A549 (cell line): ENCODE measurements at regions not wholly inside any gene's neighbourhood (a gene's known extent, or its start where the extent isn't known, plus 50 kb on each side); places are given as distances from the start of the nearest gene placed in this dataset.

Source experiments
- RAD21 ChIP-seq, 2 experiments: fragments of >200 bp in 1 of 2; sonication (Bioruptor Twin) in 1 of 2; formaldehyde crosslinking in 1 of 2; IDR thresholded peaks in 1 of 2; conservative IDR thresholded peaks in 1 of 2; 2 replicates in 1 of 2; 3 replicates in 1 of 2; pipeline ENCODE4 v1.6.1; 2012 to 2018; ENCODE audit warnings: inconsistent platforms in 1 of 2
- RFX5 ChIP-seq: fragments of 450-650 bp; IDR thresholded peaks from 2 replicates; pipeline ENCODE4 v1.7.1; 2014; ENCODE audit warnings: antibody characterized with exemption, mild to moderate bottlenecking, moderate library complexity

GRCh38 chr3:117750674-117751269 lies 1041.2 kb downstream of the TUSC7 start:
- TF ChIP-seq RFX5 = no peak
- no peak for TF ChIP-seq RAD21 (conservative IDR thresholded peaks at IDR 0.05 in 1 of 2, IDR thresholded peaks at IDR 0.05 in 1 of 2)
